Left colon (tissue), 2 donors: ENCODE measurements at regions not wholly inside any gene's neighbourhood (a gene's known extent, or its start where the extent isn't known, plus 50 kb on each side); places are given as distances from the start of the nearest gene placed in this dataset.

Source experiments
- ATAC-seq: fragments of 200-7000 bp; cut with Tn5 transposase; one replicate; pipeline ENCODE4 v1.9.1; 2020; ENCODE audit warnings: mild to moderate bottlenecking, moderate library complexity
- DNase-seq, 2 donors: peaks; one replicate each; pipeline ENCODE4 v3.0.0-alpha.2; 2020
- intact Hi-C, 2 donors: fragments of 100-400 bp; cut with DNase I in 1 of 2; cut with micrococcal nuclease in 1 of 2; formaldehyde crosslinking; loops; one replicate each; pipeline versions ENCODE4 v1.11.2 to v1.14.0; 2022; cut with DNase I, micrococcal nuclease
- donor health status: DM: no; HTN: no; CAD: no.
- donor health status: DM: yes; HTN: yes; CAD: no.

DNA sequence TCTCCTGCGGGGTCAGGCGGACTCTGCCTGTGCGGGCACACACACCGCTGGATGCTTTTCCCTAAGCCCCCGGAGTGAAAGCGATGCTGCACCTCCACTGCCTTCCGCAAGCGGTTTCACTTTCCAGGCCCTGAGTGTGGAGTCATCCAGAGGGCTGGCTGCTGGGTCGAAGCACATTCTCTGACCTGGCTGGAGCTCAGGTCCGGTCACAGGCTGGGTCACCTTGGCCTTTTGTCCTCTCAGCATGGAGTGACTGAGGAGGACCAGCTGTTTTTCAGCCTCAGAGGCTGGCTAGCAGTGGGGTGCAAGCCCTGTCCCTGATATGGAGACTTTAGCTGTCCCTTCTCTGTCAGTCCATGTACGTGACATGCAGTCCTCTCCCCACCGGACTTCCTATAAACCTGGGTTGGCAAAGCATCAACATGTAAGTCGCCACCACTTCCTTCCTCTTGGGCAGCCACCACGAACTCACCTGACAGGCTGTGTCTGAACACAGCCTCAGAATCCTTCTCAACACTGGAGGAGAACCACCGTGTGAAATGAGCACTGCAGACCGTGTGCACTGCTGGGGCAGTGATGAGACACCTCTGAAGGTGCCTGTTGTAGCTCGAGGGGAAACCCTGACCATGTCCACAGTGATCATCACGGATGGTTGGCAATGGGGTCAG, 51.3 kb downstream of the GADD45G start:
- ATAC-seq (no peak), DNase-seq (no peak)
- intact Hi-C loops, result no loop called here

DNA sequence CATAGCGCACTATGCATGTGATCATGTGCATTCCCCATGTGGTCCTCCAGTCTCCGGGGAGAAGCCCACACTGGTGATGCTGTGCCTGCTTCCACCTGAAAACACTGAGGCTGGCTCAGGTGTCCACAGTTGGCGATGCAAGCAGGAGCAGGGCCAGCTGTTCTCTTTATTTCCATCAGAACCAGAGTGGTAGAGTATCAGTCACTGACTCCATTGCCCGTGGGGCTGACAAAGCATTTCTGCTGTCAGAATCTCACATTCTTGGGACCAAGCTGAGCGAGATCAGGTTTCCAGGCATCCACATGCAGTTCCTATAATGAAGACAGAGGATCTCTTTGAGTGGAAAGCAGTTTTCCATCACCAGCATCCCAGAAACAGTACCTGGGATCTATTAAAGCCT, 52.5 kb downstream of the GADD45G start:
- DNase-seq (no peak), ATAC-seq (no peak)
- intact Hi-C loops, result no loop called here

DNA sequence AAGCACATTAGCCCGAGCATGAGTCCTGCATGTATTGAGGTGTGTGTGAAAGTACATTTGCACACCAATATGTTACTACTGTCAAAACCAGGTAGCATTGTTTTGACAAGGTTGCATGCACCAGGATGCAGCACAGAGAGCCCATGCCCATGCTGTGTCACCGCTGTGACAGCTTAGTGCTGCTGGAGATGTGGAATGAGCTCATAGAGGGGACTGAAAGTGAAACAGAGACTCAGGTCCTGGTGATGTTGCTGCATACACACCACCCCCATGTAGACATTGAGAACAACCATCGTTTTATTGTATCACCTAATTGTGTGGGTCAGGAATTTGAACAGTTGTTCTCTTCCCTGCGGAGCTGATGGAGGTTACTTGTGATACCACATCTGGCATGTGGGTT, 53.0 kb downstream of the GADD45G start:
- ATAC-seq (no peak), DNase-seq (no peak)
- intact Hi-C loops, result no loop called here

DNA sequence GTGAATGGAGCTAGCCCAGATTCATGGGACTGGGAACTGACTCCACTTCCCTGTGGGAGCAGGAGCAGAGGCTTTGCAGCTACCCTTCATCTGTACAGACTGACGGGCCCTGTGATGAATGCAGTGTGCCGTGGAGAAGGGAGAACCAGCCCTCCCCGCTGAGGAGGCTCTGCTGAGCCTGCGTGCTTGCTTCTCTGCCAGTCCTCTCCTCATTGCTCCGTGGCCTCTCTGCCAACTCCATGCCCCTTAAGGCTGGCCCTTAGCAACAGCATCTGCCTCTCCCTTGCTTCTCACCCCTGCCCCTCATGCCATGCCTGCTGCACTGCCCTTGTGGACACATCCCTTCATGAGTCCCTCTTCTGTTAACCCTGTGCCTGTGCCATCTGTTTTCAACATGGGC, 53.6 kb downstream of the GADD45G start:
- ATAC-seq, result no peak
- intact Hi-C loops, result no loop called here
- no peak for DNase-seq

DNA sequence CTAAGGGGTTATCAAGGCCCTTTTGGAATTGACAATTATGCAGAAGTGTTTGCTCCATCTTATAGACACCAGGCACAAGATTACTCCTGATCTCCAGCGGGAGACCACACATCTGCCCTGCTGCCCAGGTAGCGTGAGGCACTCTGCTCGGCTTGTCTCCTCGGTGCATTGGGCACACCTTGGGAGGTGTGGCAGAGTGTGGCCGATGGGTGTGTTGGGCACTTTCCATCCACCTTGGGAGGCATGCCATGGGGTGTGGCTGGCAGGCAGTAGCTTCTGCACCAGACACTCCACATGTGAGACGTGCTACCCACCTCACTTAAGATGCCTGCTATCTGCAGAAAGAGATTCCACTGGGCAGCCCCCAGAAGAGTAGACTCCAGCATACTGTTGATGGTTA, 54.1 kb downstream of the GADD45G start:
- DNase-seq (peak; percentile 82 to 86), ATAC-seq (peak; percentile 72)
- intact Hi-C loops, result no loop called here

DNA sequence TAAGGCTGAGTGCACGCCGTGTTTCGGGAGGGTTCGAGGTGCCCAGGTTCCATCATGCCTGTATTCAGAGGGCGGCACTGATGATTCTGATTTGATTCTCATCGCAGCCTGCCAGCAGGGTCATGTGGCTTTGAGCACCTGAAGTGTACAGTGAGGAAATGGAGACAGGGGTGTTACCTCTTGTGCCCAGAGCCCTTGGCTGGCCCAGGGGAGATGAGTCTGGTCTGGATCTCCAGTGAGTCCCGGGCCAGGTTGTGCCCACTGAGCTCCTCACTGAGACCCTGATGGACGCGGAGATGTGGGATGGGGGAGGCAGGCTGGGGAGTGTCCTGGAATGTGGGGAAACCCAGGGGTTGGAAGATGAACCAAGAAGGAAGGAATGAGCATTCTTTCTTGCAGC, 54.7 kb downstream of the GADD45G start:
- no peak for ATAC-seq
- DNase-seq, result no peak
- intact Hi-C loops, result no loop called here

DNA sequence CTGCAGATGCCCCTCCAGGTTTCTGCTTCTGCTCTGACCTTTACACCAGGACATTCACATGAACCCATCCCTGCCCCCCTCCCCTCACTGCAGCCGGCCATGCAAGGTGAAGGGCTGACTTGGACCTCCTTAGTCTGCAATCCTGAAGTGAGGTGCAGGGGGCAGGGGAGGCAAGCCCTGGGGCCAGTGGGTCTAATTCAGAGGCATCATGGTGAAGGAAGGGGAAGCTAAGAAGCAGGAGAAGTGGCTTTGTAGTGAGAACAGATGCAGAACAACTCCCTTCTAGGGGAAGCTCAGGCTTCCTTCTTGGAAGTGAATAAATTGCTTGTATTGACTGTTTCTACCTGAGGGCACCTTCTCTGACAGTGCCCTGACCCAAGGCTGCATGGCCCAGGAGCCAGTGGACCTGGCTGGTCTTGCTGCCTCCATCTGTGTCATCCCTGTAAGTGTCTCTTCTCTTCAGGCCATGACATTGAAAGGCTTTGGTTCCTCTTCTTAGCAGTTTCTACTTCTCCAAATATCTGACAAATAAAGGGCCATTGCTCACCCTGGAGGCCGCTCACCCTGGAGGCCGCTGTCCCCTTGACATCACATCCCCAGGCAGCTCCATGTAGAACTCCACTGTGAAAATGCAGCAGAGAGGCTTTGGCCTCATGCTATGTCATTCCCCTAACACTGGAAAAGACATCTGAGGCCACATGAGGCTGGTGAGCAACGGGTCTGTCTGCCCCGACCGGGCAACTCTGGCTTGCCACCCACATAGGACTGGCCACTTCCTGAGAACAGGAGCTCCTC, 55.3 kb downstream of the GADD45G start:
- no peak for DNase-seq
- no peak for ATAC-seq
- intact Hi-C loops, result no loop called here

DNA sequence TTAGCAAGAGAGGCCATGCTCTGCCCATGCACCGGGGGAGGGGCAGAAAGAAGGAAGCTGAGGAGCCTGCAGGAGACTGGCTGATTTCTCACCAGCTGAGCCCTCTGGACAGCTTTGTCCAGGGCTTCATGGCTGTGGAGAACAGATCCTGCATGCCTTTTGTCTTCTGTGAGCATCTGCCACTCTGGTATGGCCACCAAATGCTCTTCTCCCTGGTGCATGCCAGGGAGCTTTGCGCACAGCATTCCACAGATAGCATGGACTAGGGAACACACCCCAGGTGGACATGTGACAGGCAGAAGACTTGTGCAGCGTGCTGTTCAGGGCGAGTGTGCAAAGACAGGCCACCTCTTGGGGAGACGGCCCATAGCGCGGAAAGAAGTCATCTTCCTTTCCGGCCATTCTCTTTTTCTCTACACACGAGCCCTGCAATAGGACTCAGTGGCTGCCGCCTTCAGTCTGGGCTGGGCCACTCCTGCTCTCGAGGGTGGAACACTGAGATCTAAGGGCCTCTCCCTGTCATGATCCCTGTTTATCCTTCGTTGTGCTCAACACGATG, 56.7 kb downstream of the GADD45G start:
- DNase-seq (peak; percentile 54 to 71), ATAC-seq (peak; percentile 40)
- intact Hi-C loops, result no loop called here

DNA sequence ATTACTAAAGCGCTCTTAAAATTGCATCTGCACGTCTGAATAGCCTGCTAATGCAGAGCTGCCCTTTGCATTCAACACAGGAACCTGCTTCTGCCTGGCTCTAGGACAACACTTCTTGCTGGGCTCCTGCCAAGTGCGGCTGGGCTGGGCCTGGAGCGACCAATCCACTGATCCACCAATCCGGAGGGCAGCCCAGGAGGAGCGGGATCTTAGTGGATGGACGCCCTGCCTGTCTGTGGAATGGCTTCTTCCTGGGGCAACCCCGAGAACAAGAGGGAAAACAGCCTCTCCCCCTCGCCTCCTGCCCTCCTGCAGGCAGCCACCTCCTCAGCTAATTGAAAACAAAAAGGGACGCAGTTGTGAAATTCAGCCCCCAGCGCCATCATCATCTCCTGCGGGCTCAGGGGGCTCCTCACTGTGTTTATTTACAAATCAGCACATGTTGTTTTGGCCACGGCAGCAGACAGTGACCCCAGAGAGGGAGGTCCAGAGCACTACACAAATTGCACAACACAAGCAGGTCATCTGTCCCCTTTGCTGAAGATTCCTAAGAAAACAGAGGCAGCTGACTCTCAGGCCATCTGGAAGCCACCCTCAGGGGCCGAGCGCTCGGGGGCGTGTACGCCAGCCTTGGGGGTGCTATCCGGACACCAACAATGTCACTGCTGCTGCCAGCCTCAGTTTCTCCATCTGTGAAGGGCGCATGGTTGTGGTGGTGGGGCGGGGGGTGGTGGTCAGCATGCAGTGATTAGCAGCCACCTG, 57.3 kb downstream of the GADD45G start:
- ATAC-seq, result peak; percentile 83
- intact Hi-C loops, result no loop called here
- peak; percentile 98 for DNase-seq

DNA sequence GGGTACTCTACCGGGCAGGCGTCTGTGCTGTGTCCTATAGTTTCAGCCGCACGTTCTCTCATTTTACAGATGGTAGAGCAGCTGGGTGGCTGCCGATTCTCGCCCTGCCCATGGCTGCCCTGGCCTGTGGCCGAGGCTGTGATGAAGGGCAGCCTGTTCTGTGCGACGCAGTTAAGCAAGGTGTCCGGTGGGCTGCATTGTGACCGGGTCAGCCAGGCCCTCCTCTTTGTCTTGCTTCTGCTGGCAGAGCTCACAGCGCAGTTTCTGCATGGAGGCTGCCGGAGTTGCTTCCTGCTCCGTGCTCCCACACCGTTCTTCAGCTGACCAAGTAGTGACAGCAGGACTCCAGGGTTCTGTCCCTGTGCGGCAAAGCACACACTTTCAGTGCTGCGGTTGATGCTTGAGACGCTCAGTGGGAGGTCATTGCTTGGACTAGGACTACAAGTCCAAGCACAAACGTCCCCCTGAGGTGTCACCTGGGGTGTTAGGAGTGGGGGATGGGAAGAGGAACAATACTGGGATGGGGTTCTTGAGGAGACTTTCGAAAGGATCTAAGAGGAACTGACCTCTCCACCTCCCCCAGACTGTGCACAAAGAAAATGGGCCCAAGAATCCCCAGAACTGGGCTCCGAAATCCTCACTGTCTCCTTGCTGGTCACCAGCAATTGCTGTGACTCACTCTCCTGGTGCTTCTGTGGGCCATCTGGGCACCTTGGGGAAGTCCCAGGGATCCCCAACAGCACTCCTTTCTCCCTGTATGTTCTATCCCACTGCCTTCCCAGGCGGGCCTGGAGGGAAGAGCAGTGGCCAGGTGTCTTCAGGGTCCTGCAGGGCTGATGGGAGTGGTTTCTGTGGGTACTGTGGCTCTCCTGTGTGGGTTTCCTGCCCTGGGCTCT, 58.2 kb downstream of the GADD45G start:
- intact Hi-C loops, result no loop called here
- DNase-seq (no peak), ATAC-seq (no peak)

DNA sequence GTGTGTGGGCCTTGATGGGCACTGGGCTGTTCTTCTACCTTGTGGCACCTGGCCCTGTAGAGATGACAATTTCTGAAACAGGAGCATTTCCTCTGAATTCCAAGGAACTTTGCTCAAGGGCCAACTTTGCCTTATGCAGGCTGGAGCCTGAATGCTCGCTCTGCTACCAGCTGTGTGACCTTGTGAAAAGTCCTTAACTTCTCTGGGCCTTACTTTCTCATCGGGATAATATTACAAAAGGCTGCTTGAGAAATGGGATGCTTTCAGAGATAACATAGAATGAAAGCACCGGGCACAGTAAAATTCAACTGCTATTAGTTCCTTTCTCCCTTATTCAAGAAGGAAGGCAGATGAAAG, 58.8 kb downstream of the GADD45G start:
- no peak for ATAC-seq
- no peak for DNase-seq
- intact Hi-C loops, result no loop called here

DNA sequence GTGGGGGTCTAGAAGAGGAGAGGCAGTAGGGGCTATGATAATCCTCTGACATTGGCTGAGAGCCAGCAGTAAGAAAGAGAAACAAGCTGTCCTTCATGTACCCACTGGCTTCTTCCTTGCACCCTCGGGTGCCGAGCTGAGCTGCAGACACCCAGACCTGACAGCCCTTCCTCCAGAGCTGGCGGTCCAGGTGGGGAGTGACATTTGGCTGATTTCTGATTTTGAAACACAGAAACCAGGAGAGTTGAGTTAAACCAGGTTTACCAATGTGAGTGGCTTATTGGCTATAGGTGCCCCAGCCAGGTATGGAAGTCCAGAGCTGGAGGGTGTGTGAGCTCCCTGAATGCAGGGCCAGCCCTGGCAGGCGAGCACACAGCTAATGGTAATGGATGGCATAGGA, 59.2 kb downstream of the GADD45G start:
- no peak for ATAC-seq
- intact Hi-C loops, result no loop called here
- no peak for DNase-seq

DNA sequence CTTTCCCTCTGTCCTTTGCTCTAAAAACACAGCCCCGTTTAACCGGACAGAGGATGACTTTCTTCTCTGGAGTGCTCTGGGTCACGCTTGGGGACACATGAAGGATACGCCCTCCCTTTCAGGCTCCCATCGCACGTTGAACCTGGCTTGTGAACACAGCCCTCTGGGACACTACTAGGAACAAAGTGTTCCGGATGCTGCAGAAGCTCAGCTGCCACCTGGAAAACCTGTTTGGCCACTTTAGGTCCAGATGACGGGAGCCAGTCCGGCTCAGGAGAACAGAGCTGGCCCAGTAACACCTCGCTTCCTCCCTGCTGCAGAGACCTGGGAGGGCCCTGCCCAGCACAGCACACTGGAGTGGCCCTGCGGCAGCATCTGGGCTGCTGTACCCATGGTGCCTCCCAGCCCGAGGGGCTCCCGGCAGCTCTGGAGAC, 60.1 kb downstream of the GADD45G start:
- DNase-seq, result peak; percentile 73 to 93
- ATAC-seq, result peak; percentile 69
- intact Hi-C loops, result no loop called here

DNA sequence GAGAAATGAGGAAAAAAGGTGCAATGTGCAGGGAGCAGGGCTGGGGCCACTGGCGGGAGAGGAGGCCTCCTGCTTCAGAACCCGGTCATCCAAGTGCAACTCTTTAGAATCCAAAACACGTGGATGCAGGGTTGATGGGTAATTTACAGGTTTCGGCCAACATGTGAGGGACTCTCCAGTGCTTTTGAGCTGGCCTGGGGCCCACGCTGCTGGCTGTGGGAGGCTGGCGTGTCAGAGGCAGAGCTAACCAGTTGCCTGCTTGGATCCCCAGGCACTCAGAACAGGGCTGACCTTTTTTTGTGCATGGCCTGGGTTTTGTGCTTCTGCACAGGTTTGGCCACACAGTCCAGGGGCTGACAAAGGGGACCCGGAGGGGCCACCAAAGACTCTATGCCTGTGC, 61.6 kb downstream of the GADD45G start:
- DNase-seq, result no peak
- no peak for ATAC-seq
- intact Hi-C loops, result no loop called here

DNA sequence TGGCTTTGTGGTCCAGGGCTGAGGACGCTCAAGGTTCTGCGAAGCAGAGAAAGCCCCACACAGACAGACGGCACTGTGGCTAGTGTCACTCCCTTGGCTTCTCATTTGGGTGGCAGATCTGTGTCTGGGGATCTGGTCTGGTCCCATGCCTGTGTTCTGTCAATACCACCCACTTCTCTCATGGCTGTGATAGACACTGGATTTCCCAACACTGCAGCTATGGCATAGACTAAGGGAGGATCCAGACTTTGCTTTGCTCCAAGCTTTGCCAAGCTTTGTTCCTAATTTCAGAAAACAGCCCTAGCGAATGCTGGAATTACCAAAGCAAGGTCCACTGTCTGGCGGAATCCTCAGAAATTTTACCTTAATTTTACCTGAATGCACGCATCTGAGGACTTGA, 62.1 kb downstream of the GADD45G start:
- no peak for DNase-seq
- intact Hi-C loops, result no loop called here
- no peak for ATAC-seq

DNA sequence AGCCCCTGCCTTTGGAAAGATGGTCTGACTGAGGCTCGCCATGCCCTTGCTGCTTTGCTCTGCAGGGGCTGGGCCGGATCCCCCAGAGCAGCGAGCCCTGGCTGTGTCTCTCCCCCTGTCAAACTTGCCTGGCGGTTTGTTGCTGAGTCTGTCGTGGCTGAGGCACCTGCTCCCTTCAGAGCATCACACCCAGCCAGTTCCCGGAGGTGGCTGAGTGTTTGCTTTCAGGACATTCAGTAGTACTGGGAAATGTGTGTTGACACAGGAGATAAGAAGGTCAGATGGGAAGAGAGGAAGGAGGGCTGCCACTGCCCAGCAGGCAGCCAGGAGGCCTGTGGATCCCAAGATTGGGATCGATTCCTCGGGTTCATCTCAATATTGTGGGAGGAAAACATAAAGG, 62.9 kb downstream of the GADD45G start:
- intact Hi-C loops, result no loop called here
- DNase-seq, result peak; percentile 55 to 77
- ATAC-seq, result peak; percentile 64

DNA sequence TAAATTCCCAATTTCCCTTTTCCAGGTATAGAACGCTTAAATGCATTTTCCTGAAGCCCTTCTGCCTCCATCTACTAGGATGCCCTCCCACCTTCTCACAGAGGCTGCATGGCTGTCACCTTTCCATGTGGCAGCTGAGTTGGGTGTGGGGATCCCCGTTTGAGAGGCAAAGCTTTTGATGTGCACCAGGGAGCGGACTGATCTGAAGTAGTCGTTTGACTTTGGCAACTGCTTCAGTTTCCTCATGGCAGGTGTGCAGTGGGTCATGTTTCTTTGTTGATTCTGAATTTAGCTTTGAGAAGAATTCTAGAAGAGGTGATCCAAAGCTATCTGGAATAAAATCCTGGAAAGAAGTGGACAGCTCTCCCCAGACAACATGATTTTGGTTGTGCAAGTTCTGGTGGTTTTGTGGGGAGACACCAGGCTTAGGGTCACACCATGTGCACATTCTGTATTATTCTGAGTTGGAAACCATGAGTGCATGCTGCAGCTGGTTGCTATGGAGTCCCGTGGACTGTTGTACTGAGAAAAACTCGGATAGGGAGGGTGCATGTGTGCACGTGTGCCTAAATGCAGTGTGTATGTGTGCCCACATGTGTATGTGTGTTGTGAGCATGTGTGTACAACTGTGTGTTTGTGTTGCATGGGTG, 63.5 kb downstream of the GADD45G start:
- ATAC-seq, result peak; percentile 19
- intact Hi-C loops, result no loop called here
- DNase-seq, result no peak

DNA sequence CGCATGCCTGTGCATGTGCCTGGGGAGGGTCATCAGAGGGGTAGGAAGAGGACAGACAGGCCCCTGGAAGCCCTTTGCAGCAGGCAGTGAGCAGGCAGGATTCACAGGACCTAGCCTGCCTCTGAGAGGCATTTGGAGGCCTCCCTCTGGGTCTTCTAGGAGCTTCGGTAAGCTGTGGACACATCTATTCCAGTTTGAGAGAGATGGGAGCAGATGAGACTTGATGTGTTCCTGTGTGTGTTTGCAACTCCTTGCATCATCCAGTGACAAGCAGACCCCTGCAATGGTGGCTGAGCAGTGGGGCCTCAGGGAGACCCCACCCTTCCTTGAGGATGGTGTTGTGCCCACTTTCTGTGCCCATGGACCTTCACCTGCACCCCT, 64.0 kb downstream of the GADD45G start:
- intact Hi-C loops, result no loop called here
- ATAC-seq (no peak), DNase-seq (no peak)
